H1 (cell line): ENCODE measurements at regions not wholly inside any gene's neighbourhood (a gene's known extent, or its start where the extent isn't known, plus 50 kb on each side); places are given as distances from the start of the nearest gene placed in this dataset.

Source experiments
- CTCF ChIA-PET: fragments of 300-600 bp; sonication (Branson Sonifier 250); formaldehyde crosslinking; loops from one replicate; lab custom pipeline; 2021; ENCODE audit not compliant: partially characterized antibody; lab: Charles Lee
- POLR2A ChIA-PET: fragments of 300-600 bp; sonication (Branson Sonifier 250); formaldehyde crosslinking; loops from one replicate; lab custom pipeline; 2021; ENCODE audit warnings: inconsistent platforms; ENCODE audit not compliant: partially characterized antibody; lab: Charles Lee
- DNase-seq, 2 experiments: peaks; one replicate each; pipeline versions ENCODE4 v3.0.0 to v3.0.0-alpha.2; 2010 to 2022; ENCODE audit warnings: low spot score in 2 of 2, low read depth in 1 of 2, mixed read lengths in 1 of 2
- FAIRE-seq: peaks from 2 replicates; lab custom pipeline; 2011; peaks lifted over from hg19 to GRCh38; lab: Jason Lieb, UNC
- H2AFZ ChIP-seq: 2 replicates; pipeline ENCODE4 v1.8.1; 2012; ENCODE audit warnings: low read length, inconsistent platforms
- H2AK5ac ChIP-seq: 2 replicates; pipeline ENCODE4 v1.6.1; 2013; ENCODE audit warnings: low read depth, low read length
- H2BK120ac ChIP-seq: replicated peaks from 2 replicates; pipeline ENCODE3; 2013; ENCODE audit warnings: low read depth, low read length, inconsistent platforms
- H2BK12ac ChIP-seq: 2 replicates; pipeline ENCODE4 v1.6.1; 2013; ENCODE audit warnings: low read depth, low read length
- H2BK15ac ChIP-seq: 2 replicates; pipeline ENCODE4 v1.6.1; 2013; ENCODE audit warnings: low read length
- H2BK20ac ChIP-seq: 2 replicates; pipeline ENCODE4 v1.6.1; 2013; ENCODE audit warnings: low read length
- H2BK5ac ChIP-seq: 2 replicates; pipeline ENCODE4 v1.6.1; 2013; ENCODE audit warnings: low read depth, low read length
- H3K14ac ChIP-seq: 2 replicates; pipeline ENCODE4 v1.6.1; 2013; ENCODE audit warnings: inconsistent platforms; ENCODE audit not compliant: insufficient read length
- H3K18ac ChIP-seq: 2 replicates; pipeline ENCODE4 v1.6.1; 2013; ENCODE audit warnings: low read length; ENCODE audit errors: extremely low read depth
- H3K23ac ChIP-seq: 2 replicates; pipeline ENCODE4 v1.6.1; 2013; ENCODE audit warnings: inconsistent platforms; ENCODE audit not compliant: insufficient read length
- H3K23me2 ChIP-seq: 2 replicates; pipeline ENCODE4 v1.6.1; 2013; ENCODE audit warnings: low read depth, low read length
- H3K27ac ChIP-seq: 2 replicates; pipeline ENCODE4 v1.6.1; 2011; ENCODE audit warnings: low read depth, low read length, inconsistent platforms
- H3K27me3 ChIP-seq, 4 experiments: replicated peaks in 1 of 4; 1 replicate in 1 of 4; 2 replicates in 3 of 4; pipeline versions ENCODE4 v1.6.1 to v1.8.1; 2011 to 2013; ENCODE audit warnings: low read length in 3 of 4, mild to moderate bottlenecking in 3 of 4, inconsistent platforms in 2 of 4, mixed read lengths in 2 of 4, moderate library complexity in 1 of 4; ENCODE audit not compliant: control insufficient read depth in 3 of 4, insufficient read depth in 3 of 4; ENCODE audit errors: extremely low read depth in 1 of 4
- H3K36me3 ChIP-seq, 4 experiments: 2 replicates each; pipeline versions ENCODE4 v1.6.1 to v1.8.1; 2011 to 2013; ENCODE audit warnings: mild to moderate bottlenecking in 4 of 4, low read length in 3 of 4, moderate library complexity in 2 of 4, control low read depth in 1 of 4, inconsistent platforms in 1 of 4; ENCODE audit not compliant: insufficient read depth in 4 of 4, control insufficient read depth in 2 of 4
- H3K4ac ChIP-seq: replicated peaks from 2 replicates; pipeline ENCODE3; 2013; ENCODE audit warnings: low read length, low read depth, mixed read lengths, inconsistent platforms; ENCODE audit not compliant: insufficient read length
- H3K4me1 ChIP-seq, 4 experiments: replicated peaks in 1 of 4; 1 replicate in 1 of 4; 2 replicates in 3 of 4; pipeline versions ENCODE4 v1.6.1 to v1.8.1; 2011 to 2013; ENCODE audit warnings: low read length in 3 of 4, inconsistent platforms in 2 of 4, mixed read lengths in 1 of 4; ENCODE audit not compliant: insufficient read depth in 4 of 4, control insufficient read depth in 3 of 4
- H3K4me2 ChIP-seq, 2 experiments: 2 replicates each; pipeline versions ENCODE4 v1.6.1 to v1.8.1; 2011 to 2013; ENCODE audit warnings: low read depth in 2 of 2, low read length in 2 of 2, control low read depth in 1 of 2, inconsistent platforms in 1 of 2, mild to moderate bottlenecking in 1 of 2; ENCODE audit not compliant: insufficient read depth in 1 of 2
- H3K4me3 ChIP-seq, 4 experiments: fragments of 200-600, 300-600 bp in 1 of 4; sonication (generic), shearing (Covaris generic), sonication (Bioruptor Twin) in 1 of 4; 2 replicates each; pipeline versions ENCODE4 v1.5.1 to v1.8.1; 2011 to 2016; ENCODE audit warnings: low read length in 4 of 4, low read depth in 3 of 4, control low read depth in 2 of 4, inconsistent platforms in 2 of 4, mild to moderate bottlenecking in 2 of 4, mixed read lengths in 1 of 4, moderate library complexity in 1 of 4; ENCODE audit not compliant: insufficient read depth in 2 of 4; ENCODE audit errors: extremely low read depth in 1 of 4
- H3K56ac ChIP-seq: replicated peaks from 2 replicates; pipeline ENCODE3; 2013; ENCODE audit warnings: low read depth, mild to moderate bottlenecking, mixed read lengths, low read length, inconsistent platforms; ENCODE audit not compliant: insufficient read length
- H3K79me1 ChIP-seq: 2 replicates; pipeline ENCODE4 v1.6.1; 2013; ENCODE audit warnings: low read depth, low read length, control low read depth
- H3K79me2 ChIP-seq, 2 experiments: 2 replicates each; pipeline versions ENCODE4 v1.6.1 to v1.8.1; 2012 to 2013; ENCODE audit warnings: low read length in 2 of 2, mild to moderate bottlenecking in 2 of 2, inconsistent platforms in 1 of 2; ENCODE audit not compliant: insufficient read depth in 2 of 2, control insufficient read depth in 1 of 2
- H3K9ac ChIP-seq, 4 experiments: replicated peaks in 1 of 4; 1 replicate in 1 of 4; 2 replicates in 3 of 4; pipeline versions ENCODE4 v1.6.1 to v1.8.1; 2011 to 2013; ENCODE audit warnings: low read depth in 3 of 4, low read length in 3 of 4, control low read depth in 2 of 4, mild to moderate bottlenecking in 2 of 4, moderate library complexity in 2 of 4, inconsistent platforms in 1 of 4; ENCODE audit errors: extremely low read depth in 1 of 4
- H3K9me3 ChIP-seq, 2 experiments: 2 replicates each; pipeline versions ENCODE4 v1.6.1 to v1.8.1; 2012 to 2013; ENCODE audit warnings: mild to moderate bottlenecking in 2 of 2, moderate library complexity in 2 of 2, control low read depth in 1 of 2, inconsistent platforms in 1 of 2, low read depth in 1 of 2, low read length in 1 of 2, mixed read lengths in 1 of 2; ENCODE audit not compliant: insufficient read depth in 2 of 2
- H4K20me1 ChIP-seq, 2 experiments: replicated peaks in 1 of 2; 2 replicates each; pipeline versions ENCODE3 to v1.8.1; 2011 to 2013; ENCODE audit warnings: inconsistent platforms in 2 of 2, low read length in 2 of 2, mild to moderate bottlenecking in 1 of 2; ENCODE audit not compliant: insufficient read depth in 2 of 2, control insufficient read depth in 1 of 2
- H4K5ac ChIP-seq: 2 replicates; pipeline ENCODE4 v1.6.1; 2013; ENCODE audit warnings: low read length, low read depth, mixed read lengths, inconsistent platforms; ENCODE audit not compliant: insufficient read length
- H4K8ac ChIP-seq: 2 replicates; pipeline ENCODE4 v1.8.0; 2013; ENCODE audit warnings: mild to moderate bottlenecking, moderate library complexity, low read length, inconsistent platforms; ENCODE audit not compliant: insufficient read depth; ENCODE audit errors: extremely low read depth
- H4K91ac ChIP-seq: replicated peaks from 2 replicates; pipeline ENCODE3; 2013; ENCODE audit warnings: low read length, mixed read lengths, inconsistent platforms; ENCODE audit not compliant: insufficient read length
- RFX5 ChIP-seq: IDR thresholded peaks from 2 replicates; pipeline ENCODE4 v1.6.1; 2011; ENCODE audit warnings: low read depth, low read length, improper control_type of control experiment, borderline replicate concordance
- WGBS, 2 experiments: shearing (Covaris generic) in 1 of 2; methylation state at CpG; one replicate each; pipeline versions ENCODE4 v1.1.6 to v1.1.7; 2013 to 2015; ENCODE audit warnings: low lambda C conversion rate in 2 of 2, mixed read lengths in 2 of 2, inconsistent platforms in 1 of 2, low coverage in 1 of 2, missing lambda C conversion rate in 1 of 2; ENCODE audit not compliant: insufficient replicate concordance in 2 of 2, insufficient coverage in 1 of 2, insufficient read length in 1 of 2; ENCODE audit errors: extremely low coverage in 1 of 2, missing lambda C conversion rate in 1 of 2; 5-methylcytosine and 5-hydroxymethylcytosine counted together

DNA sequence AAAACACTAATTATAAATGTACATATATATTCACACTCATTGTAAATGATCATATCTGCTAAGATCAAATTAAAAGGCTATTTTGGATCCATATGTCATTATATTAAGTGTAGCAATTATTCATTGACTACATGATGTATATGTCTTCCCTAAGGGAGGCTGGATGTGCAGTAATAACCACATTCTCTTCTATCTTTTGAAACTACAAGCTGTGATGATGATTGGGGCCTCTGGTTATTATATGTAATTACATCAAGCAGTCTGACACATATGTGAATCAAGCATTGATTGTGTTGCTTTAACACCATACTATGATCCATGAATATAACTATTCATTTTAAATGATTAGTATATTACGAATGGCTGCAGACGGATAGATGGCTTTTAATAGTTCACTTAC is 1973.4 kb downstream of the SUCLG1 start:
- no peak for FAIRE-seq
- CTCF ChIA-PET: no interaction called here
- WGBS, 2 experiments: 95% methylated on average over 2 of the region's 2 CpGs; no CpG with 5 or more reads in 1 of the 2 experiments
- TF ChIP-seq RFX5: no peak

More for the DNA sequence above, 1973.4 kb downstream of the SUCLG1 start:
- no peak overlapping the region for H3K18ac ChIP-seq
- no peaks in the 10 kb centered on the region for H3K79me2 ChIP-seq
- no peaks in the 10 kb centered on the region for H3K36me3 ChIP-seq
- H3K4ac ChIP-seq: no peak overlapping the region
- H2BK12ac ChIP-seq: no peak overlapping the region
- no peaks in the 10 kb centered on the region for H3K27me3 ChIP-seq
- DNase-seq: no peak
- H3K56ac ChIP-seq: no peak overlapping the region
- H3K27ac ChIP-seq: no peak overlapping the region
- no peak overlapping the region for H4K5ac ChIP-seq
- no peaks in the 10 kb centered on the region for H3K4me1 ChIP-seq
- POLR2A ChIA-PET: no interaction called here
- H3K14ac ChIP-seq: no peak overlapping the region
- H3K23ac ChIP-seq: no peak overlapping the region
- H3K9me3 ChIP-seq: no peaks in the 10 kb centered on the region
- no peak overlapping the region for H2BK20ac ChIP-seq
- no peak overlapping the region for H3K4me2 ChIP-seq
- no peak overlapping the region for H4K8ac ChIP-seq
- no peak overlapping the region for H2AK5ac ChIP-seq
- H4K20me1 ChIP-seq: no peaks in the 10 kb centered on the region
- no peak overlapping the region for H2BK15ac ChIP-seq
- H3K9ac ChIP-seq: no peak overlapping the region
- H4K91ac ChIP-seq: no peak overlapping the region
- H3K4me3 ChIP-seq: no peak overlapping the region
- H2BK5ac ChIP-seq: no peak overlapping the region
- H2AFZ ChIP-seq: no peak overlapping the region
- H3K23me2 ChIP-seq: no peaks in the 10 kb centered on the region
- no peaks in the 10 kb centered on the region for H3K79me1 ChIP-seq
- no peak overlapping the region for H2BK120ac ChIP-seq
